PC-3 (cell line): ENCODE measurements at regions not wholly inside any gene's neighbourhood (a gene's known extent, or its start where the extent isn't known, plus 50 kb on each side); places are given as distances from the start of the nearest gene placed in this dataset.

Experiments
- ATAC-seq: fragments of 200-7000 bp; cut with Tn5 transposase; 2 replicates; pipeline ENCODE4 v1.9.1; 2020; ENCODE audit warnings: mild to moderate bottlenecking, moderate library complexity
- BruUV-seq: library from RNA; stranded (reverse); fragments of 400-500 nt; replicated peaks from 2 replicates; lab custom pipeline; 2021; lab: Mats Ljungman, UMichigan
- CTCF ChIA-PET: fragments of 300-600 bp; sonication (Branson Sonifier 250); formaldehyde crosslinking; loops from one replicate; lab custom pipeline; 2022; ENCODE audit warnings: antibody characterized with exemption; lab: Charles Lee
- POLR2A ChIA-PET: fragments of 300-600 bp; sonication (Branson Sonifier 250); formaldehyde crosslinking; loops from one replicate; lab custom pipeline; 2022; ENCODE audit warnings: antibody characterized with exemption; ENCODE audit not compliant: unreplicated experiment; lab: Charles Lee
- DNase-seq: peaks from one replicate; pipeline ENCODE4 v3.0.0-alpha.2; 2015
- H2AFZ ChIP-seq: fragments of 300-600 bp; sonication (generic); 2 replicates; pipeline ENCODE4 v1.6.0; 2016; ENCODE audit warnings: antibody characterized with exemption, low read length
- H3F3A ChIP-seq: fragments of 300-600 bp; sonication (generic); one replicate; pipeline ENCODE4 v1.6.0; 2017; ENCODE audit warnings: antibody characterized with exemption, low read length, control low read depth, mild to moderate bottlenecking; ENCODE audit not compliant: unreplicated experiment
- H3K27ac ChIP-seq: fragments of 300-600 bp; sonication (generic); 2 replicates; pipeline ENCODE4 v1.5.1; 2016; ENCODE audit warnings: mild to moderate bottlenecking, low read length
- H3K27me3 ChIP-seq: fragments of 300-600 bp; sonication (generic); 2 replicates; pipeline ENCODE4 v1.6.1; 2016; ENCODE audit warnings: low read length, mixed read lengths
- H3K36me3 ChIP-seq: fragments of 300-600 bp; sonication (generic); 2 replicates; pipeline ENCODE4 v1.6.1; 2016; ENCODE audit warnings: low read depth, mixed run types, low read length, mixed read lengths
- H3K4me1 ChIP-seq: fragments of 300-600 bp; sonication (generic); 2 replicates; pipeline ENCODE4 v1.5.1; 2016; ENCODE audit warnings: low read length; ENCODE audit not compliant: insufficient read depth
- H3K4me2 ChIP-seq: fragments of 300-600 bp; sonication (generic); 2 replicates; pipeline ENCODE4 v1.6.0; 2016; ENCODE audit warnings: low read length
- H3K4me3 ChIP-seq: fragments of 300-600 bp; sonication (generic); 2 replicates; pipeline ENCODE4 v1.5.1; 2016; ENCODE audit warnings: mild to moderate bottlenecking, low read length, mixed read lengths
- H3K79me2 ChIP-seq: fragments of 300-600 bp; sonication (generic); 2 replicates; pipeline ENCODE4 v1.6.1; 2017; ENCODE audit warnings: low read length, mixed read lengths
- H3K9ac ChIP-seq: fragments of 300-600 bp; sonication (generic); 2 replicates; pipeline ENCODE4 v1.6.0; 2016; ENCODE audit warnings: mild to moderate bottlenecking, low read length
- H3K9me2 ChIP-seq: fragments of 300-600 bp; sonication (generic); replicated peaks from 2 replicates; pipeline ENCODE4 v1.6.1; 2016; ENCODE audit warnings: mixed run types, low read length, mixed read lengths
- H3K9me3 ChIP-seq: fragments of 300-600 bp; sonication (generic); 2 replicates; pipeline ENCODE4 v1.6.1; 2016; ENCODE audit warnings: low read length, mixed read lengths
- H4K20me1 ChIP-seq: fragments of 300-600 bp; sonication (generic); 2 replicates; pipeline ENCODE4 v1.6.1; 2016; ENCODE audit warnings: low read length, mixed read lengths
- EZH2 ChIP-seq: fragments of 300-600 bp; sonication (generic); IDR thresholded peaks from one replicate; pipeline ENCODE4 v1.6.1; 2017; ENCODE audit warnings: antibody characterized with exemption, mild to moderate bottlenecking, low read length; ENCODE audit not compliant: unreplicated experiment
- EZH2phosphoT487 ChIP-seq: fragments of 300-600 bp; sonication (generic); IDR thresholded peaks from 2 replicates; pipeline ENCODE4 v1.6.1; 2018; ENCODE audit warnings: mild to moderate bottlenecking, antibody characterized with exemption, low read length, borderline replicate concordance
- intact Hi-C: fragments of 100-400 bp; cut with micrococcal nuclease; formaldehyde crosslinking; loops from 2 replicates; pipeline ENCODE4 v1.9.0; 2023
- TF ChIP-seq, protein P1 (sequence below): fragments of 300-600 bp; sonication (generic); conservative IDR thresholded peaks from 2 replicates; pipeline ENCODE4 v1.5.1; 2017; ENCODE audit warnings: antibody characterized with exemption, low read depth, mild to moderate bottlenecking, low read length

DNA sequence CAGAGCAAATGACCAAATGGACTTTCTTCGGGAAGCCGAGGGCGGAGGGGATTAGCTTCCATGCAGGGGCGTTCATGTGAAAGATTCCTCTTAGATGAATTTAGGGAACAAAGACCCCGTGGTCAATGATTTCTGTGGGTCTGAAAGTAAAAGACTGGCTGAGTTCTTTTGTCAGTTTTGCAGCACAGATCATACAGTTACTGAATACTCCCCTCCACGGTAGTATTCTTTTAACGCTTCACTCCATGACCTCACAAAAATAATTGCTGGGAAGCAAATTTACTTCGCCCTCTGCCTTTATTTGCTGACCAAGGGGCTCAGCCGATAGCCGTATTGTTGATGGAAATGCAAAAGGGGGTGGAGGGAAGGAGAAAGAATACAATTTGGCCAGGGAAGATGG is 86.0 kb upstream of the SALL4 start:
- H3F3A ChIP-seq = no peaks in the 10 kb centered on the region
- H3K79me2 ChIP-seq = no peaks in the 10 kb centered on the region
- DNase-seq = no peak
- BruUV-seq = no TSS peak
- no peak overlapping the region for H3K4me3 ChIP-seq
- H4K20me1 ChIP-seq = no peaks in the 10 kb centered on the region
- H3K9me3 ChIP-seq = no peaks in the 10 kb centered on the region
- H2AFZ ChIP-seq = no peak overlapping the region
- H3K9me2 ChIP-seq = no peaks in the 10 kb centered on the region
- ChIA-PET CTCF (no interaction called here), POLR2A (no interaction called here)
- no peak overlapping the region for H3K9ac ChIP-seq
- H3K27me3 ChIP-seq = no peaks in the 10 kb centered on the region
- intact Hi-C loops = no loop called here
- ATAC-seq = no peak
- no peak overlapping the region for H3K4me2 ChIP-seq
- H3K36me3 ChIP-seq = no peaks in the 10 kb centered on the region
- H3K27ac ChIP-seq = no peak overlapping the region
- TF ChIP-seq EZH2phosphoT487 = no peak
- TF ChIP-seq, protein P1, sequence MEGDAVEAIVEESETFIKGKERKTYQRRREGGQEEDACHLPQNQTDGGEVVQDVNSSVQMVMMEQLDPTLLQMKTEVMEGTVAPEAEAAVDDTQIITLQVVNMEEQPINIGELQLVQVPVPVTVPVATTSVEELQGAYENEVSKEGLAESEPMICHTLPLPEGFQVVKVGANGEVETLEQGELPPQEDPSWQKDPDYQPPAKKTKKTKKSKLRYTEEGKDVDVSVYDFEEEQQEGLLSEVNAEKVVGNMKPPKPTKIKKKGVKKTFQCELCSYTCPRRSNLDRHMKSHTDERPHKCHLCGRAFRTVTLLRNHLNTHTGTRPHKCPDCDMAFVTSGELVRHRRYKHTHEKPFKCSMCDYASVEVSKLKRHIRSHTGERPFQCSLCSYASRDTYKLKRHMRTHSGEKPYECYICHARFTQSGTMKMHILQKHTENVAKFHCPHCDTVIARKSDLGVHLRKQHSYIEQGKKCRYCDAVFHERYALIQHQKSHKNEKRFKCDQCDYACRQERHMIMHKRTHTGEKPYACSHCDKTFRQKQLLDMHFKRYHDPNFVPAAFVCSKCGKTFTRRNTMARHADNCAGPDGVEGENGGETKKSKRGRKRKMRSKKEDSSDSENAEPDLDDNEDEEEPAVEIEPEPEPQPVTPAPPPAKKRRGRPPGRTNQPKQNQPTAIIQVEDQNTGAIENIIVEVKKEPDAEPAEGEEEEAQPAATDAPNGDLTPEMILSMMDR = no peak
- TF ChIP-seq EZH2 = no peak
- no peaks in the 10 kb centered on the region for H3K4me1 ChIP-seq

DNA sequence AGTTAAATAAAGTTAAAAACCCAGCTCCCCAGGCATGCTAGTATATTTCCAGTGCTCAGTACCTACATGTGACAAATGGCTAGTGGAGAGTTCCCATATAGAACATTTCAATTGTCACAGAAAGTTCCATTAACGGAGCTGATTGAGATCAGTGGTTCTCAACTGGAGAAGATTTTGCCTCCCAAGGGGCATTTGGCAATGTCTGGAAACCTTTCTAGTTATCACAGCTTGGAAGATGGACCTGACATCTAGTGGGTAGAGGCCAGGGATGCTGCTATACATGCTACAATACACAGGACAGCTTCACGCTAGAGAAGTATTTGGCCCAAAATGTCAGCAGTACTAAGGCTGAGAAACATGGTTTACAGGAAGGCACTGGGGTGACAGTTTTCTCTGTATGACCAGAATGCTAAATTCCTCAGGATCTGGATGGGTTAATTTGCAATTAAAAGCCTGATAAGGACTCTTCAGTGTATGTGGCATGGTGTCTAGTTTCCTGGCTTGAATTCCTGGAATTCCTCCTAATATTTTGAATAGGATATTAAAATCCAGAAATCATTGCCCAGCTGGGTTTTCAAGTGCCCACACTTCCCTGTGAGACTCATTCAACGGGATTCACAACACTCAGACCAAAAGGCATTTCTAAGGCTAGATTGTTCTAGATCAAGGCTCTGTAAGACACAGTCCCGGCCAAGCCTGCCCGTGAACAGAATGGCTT is 84.7 kb upstream of the SALL4 start:
- Histone ChIP-seq H3K36me3 (no peaks in the 10 kb centered on the region), H3K79me2 (no peaks in the 10 kb centered on the region), H2AFZ (no peak overlapping the region), H3F3A (no peaks in the 10 kb centered on the region), H3K4me3 (no peak overlapping the region), H3K4me2 (no peak overlapping the region), H4K20me1 (no peaks in the 10 kb centered on the region), H3K27me3 (no peaks in the 10 kb centered on the region), H3K4me1 (no peaks in the 10 kb centered on the region), H3K9ac (no peak overlapping the region), H3K9me2 (no peaks in the 10 kb centered on the region), H3K27ac (no peak overlapping the region), H3K9me3 (no peaks in the 10 kb centered on the region)
- intact Hi-C loops = no loop called here
- ChIA-PET POLR2A (no interaction called here), CTCF (no interaction called here)
- no peak for TF ChIP-seq EZH2phosphoT487
- TF ChIP-seq, protein P1 = no peak
- no peak for TF ChIP-seq EZH2
- ATAC-seq = no peak
- BruUV-seq = no TSS peak
- no peak for DNase-seq

DNA sequence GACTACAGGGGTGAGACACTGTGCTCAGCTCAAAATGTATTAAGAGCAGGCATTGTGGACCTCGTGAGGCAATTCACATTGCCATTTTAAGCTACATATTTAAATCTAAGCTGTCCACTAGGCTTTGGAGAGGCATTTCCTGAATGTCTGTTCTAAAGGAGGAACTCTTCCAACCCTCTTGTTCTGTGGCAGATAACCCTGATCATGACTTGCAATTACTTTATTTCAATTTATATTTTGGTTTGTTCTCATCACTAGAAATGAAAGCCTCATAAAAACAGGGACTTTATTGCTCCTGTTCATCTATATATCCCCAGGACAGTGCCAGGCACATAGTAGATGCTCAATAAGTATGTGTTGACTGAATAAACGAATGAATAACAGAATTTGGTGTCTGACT is 84.0 kb upstream of the SALL4 start:
- DNase-seq (no peak), ATAC-seq (no peak)
- no peaks in the 10 kb centered on the region for H3F3A ChIP-seq
- CTCF ChIA-PET = no interaction called here
- no peaks in the 10 kb centered on the region for H4K20me1 ChIP-seq
- no peaks in the 10 kb centered on the region for H3K9me3 ChIP-seq
- no peak overlapping the region for H3K9ac ChIP-seq
- no peaks in the 10 kb centered on the region for H3K79me2 ChIP-seq
- no peak overlapping the region for H3K4me3 ChIP-seq
- no peak overlapping the region for H2AFZ ChIP-seq
- BruUV-seq = no TSS peak
- no peak for TF ChIP-seq EZH2phosphoT487
- TF ChIP-seq, protein P1 = no peak
- TF ChIP-seq EZH2 = no peak
- no peaks in the 10 kb centered on the region for H3K27me3 ChIP-seq
- POLR2A ChIA-PET = no interaction called here
- no peak overlapping the region for H3K4me2 ChIP-seq
- H3K36me3 ChIP-seq = no peaks in the 10 kb centered on the region
- H3K9me2 ChIP-seq = no peaks in the 10 kb centered on the region
- no peak overlapping the region for H3K27ac ChIP-seq
- H3K4me1 ChIP-seq = no peaks in the 10 kb centered on the region
- intact Hi-C loops = no loop called here
